T-helper 2 cell treated with Interferon-gamma antibody and Interleukin-4, amounts not matched to agents 100 ng/mL and 5 ng/mL, for 36 hours (primary cell): ENCODE measurements at regions not wholly inside any gene's neighbourhood (a gene's known extent, or its start where the extent isn't known, plus 50 kb on each side); places are given as distances from the start of the nearest gene placed in this dataset.

ENCODE experiments used
- intact Hi-C: fragments of 100-400 bp; cut with micrococcal nuclease; formaldehyde crosslinking; loops from one replicate; pipeline ENCODE4 v1.15.1; 2023

DNA sequence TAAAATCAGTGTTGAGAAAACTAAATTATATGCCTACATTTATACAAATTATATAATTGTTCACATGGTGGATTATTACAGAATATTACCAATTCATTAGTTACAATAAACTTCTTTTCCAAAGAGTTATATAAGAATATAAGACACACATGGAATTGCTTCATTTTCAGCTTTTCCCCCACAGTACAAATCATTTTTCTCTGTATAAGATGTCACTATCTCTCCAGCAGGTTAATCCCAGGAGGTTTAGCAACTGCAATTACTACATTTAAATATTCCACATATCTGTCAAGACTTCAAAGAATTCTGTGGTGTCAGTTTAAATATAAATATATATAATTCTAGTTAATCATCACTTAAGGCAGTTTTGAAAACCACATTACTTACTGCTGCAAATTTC lies 59.6 kb upstream of the G2E3 start:
- intact Hi-C loops: no loop called here

DNA sequence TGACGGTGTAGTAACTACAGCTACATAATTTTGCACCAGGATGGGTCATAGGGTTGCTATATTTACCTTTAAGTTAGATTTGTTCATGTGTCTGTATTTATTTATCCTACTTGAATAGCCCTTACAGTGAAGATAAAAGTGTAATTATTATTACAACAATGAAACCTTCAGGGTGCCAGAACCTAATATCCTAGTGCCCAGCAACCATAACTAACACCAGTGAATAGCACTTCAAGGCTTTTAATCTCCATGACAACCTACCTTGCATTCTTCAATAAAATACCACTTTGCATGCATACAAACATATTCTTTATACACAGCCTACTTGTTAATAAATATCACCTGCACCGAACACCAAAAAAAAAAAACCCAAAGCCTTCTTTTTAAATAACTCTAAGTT lies 58.7 kb upstream of the G2E3 start:
- intact Hi-C loops: no loop called here

DNA sequence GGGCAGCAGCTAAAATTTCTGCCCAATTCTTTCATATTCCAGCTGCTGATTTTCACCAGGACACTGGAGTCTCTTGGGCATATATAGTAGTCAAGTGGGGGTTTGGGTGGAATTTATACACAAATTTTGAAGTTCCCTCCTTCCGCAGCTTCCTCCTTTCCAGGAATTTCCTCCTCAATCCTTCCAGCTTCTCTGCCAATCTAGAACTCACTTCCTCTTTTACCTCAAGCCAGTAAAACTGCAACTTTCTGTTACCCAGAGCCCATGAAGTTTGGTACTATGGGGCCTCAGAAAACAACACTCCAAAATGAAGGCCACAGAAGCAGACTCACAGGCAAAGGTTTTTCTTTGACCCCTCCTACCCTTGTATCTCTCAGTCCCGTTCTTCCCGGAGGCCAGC lies 51.7 kb upstream of the G2E3 start:
- intact Hi-C loops: no loop called here
